ENCODE measurements at regions not wholly inside any gene's neighbourhood (a gene's known extent, or its start where the extent isn't known, plus 50 kb on each side); places are given as distances from the start of the nearest gene placed in this dataset.

DNA sequence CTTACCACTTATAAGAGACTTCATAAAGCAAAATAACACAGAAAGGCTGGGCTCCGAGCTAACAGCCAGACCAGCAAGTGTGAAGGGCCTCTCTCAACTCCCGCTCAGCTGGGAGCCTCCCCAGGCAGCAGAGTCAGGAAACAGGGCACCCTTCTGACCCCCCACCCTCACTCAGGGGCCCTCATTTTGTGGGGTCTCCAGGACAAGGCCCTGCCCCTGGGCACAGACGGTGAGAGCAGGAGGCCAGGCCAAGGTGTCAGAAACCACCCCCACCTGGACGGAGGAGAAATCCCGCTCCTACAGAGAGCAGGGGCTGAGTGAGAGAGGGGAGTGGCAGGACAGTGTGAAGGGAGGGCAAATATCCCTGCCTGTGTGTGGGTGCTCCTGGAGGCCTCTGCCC is 135.8 kb upstream of the FOXD4L5 start:
- TF ChIP-seq, protein P1, sequence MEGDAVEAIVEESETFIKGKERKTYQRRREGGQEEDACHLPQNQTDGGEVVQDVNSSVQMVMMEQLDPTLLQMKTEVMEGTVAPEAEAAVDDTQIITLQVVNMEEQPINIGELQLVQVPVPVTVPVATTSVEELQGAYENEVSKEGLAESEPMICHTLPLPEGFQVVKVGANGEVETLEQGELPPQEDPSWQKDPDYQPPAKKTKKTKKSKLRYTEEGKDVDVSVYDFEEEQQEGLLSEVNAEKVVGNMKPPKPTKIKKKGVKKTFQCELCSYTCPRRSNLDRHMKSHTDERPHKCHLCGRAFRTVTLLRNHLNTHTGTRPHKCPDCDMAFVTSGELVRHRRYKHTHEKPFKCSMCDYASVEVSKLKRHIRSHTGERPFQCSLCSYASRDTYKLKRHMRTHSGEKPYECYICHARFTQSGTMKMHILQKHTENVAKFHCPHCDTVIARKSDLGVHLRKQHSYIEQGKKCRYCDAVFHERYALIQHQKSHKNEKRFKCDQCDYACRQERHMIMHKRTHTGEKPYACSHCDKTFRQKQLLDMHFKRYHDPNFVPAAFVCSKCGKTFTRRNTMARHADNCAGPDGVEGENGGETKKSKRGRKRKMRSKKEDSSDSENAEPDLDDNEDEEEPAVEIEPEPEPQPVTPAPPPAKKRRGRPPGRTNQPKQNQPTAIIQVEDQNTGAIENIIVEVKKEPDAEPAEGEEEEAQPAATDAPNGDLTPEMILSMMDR (IDR thresholded peaks at IDR 0.05; ENCODE audit: low read length): no peak
- TF ChIP-seq EZH2phosphoT487 (IDR thresholded peaks at IDR 0.05; ENCODE audit: low read length): no peak
- TF ChIP-seq EZH2 (optimal IDR thresholded peaks at IDR 0.05; ENCODE audit: low read depth, low read length): no peak

Measured in MM.1S (cell line).